ENCODE measurements at regions not wholly inside any gene's neighbourhood (a gene's known extent, or its start where the extent isn't known, plus 50 kb on each side); places are given as distances from the start of the nearest gene placed in this dataset.

GRCh38 chr3:23128655-23129054 is 74.5 kb upstream of the UBE2E2 start:
- no peak overlapping the region for H4K8ac ChIP-seq (ENCODE audit: extremely low read depth, insufficient read depth, low read length)
- no peak for DNase-seq (ENCODE audit: low read depth in 1 of 2, low spot score in 2 of 2)
- no peak overlapping the region for H3K9ac ChIP-seq (replicated peaks in 1 of 4; ENCODE audit: extremely low read depth in 1 of 4, low read depth in 3 of 4, low read length in 3 of 4)
- no peak for TF ChIP-seq POLR2A (IDR thresholded peaks at IDR 0.05; ENCODE audit: control extremely low read depth in 1 of 2, low read depth in 2 of 2, low read length in 2 of 2)
- no peak for TF ChIP-seq TCF12 (IDR thresholded peaks at IDR 0.05; ENCODE audit: low read depth, low read length)
- TF ChIP-seq E2F6 (IDR thresholded peaks at IDR 0.05) = no peak
- no peak for TF ChIP-seq HDAC6 (IDR thresholded peaks at IDR 0.05; ENCODE audit: low read depth, low read length)
- TF ChIP-seq SUZ12 (IDR thresholded peaks at IDR 0.05; ENCODE audit: low read length) = no peak
- no peak overlapping the region for H3K56ac ChIP-seq (replicated peaks; ENCODE audit: insufficient read length, low read depth, low read length)
- WGBS, 2 experiments (ENCODE audit: extremely low coverage in 1 of 2, insufficient coverage in 1 of 2, insufficient read length in 1 of 2, insufficient replicate concordance in 2 of 2, low coverage in 1 of 2, low lambda C conversion rate in 2 of 2, missing lambda C conversion rate in 1 of 2) = 73% methylated on average over 2 of the region's 2 CpGs; no CpG with 5 or more reads in 1 of the 2 experiments
- no peaks in the 10 kb centered on the region for H3K9me3 ChIP-seq (ENCODE audit: insufficient read depth in 2 of 2, low read depth in 1 of 2, low read length in 1 of 2)
- no peak overlapping the region for H2BK5ac ChIP-seq (ENCODE audit: low read depth, low read length)
- ChIA-PET CTCF (ENCODE audit: partially characterized antibody) (no interaction called here), POLR2A (ENCODE audit: partially characterized antibody) (no interaction called here)
- H3K4me1 ChIP-seq (replicated peaks in 1 of 4; ENCODE audit: control insufficient read depth in 3 of 4, insufficient read depth in 4 of 4, low read length in 3 of 4) = no peaks in the 10 kb centered on the region
- no peak overlapping the region for H4K91ac ChIP-seq (replicated peaks; ENCODE audit: insufficient read length, low read length)
- H3K18ac ChIP-seq (ENCODE audit: extremely low read depth, low read length) = no peak overlapping the region
- no peak for FAIRE-seq
- H3K23me2 ChIP-seq (ENCODE audit: low read depth, low read length) = no peaks in the 10 kb centered on the region
- no peaks in the 10 kb centered on the region for H3K79me2 ChIP-seq (ENCODE audit: control insufficient read depth in 1 of 2, insufficient read depth in 2 of 2, low read length in 2 of 2)
- no peaks in the 10 kb centered on the region for H4K20me1 ChIP-seq (replicated peaks in 1 of 2; ENCODE audit: control insufficient read depth in 1 of 2, insufficient read depth in 2 of 2, low read length in 2 of 2)
- H2AK5ac ChIP-seq (ENCODE audit: low read depth, low read length) = no peak overlapping the region
- no peaks in the 10 kb centered on the region for H3K79me1 ChIP-seq (ENCODE audit: low read depth, low read length)
- no peak overlapping the region for H3K4me3 ChIP-seq (ENCODE audit: extremely low read depth in 1 of 4, insufficient read depth in 2 of 4, low read depth in 3 of 4, low read length in 4 of 4)
- no peak overlapping the region for H2BK12ac ChIP-seq (ENCODE audit: low read depth, low read length)
- H2BK120ac ChIP-seq (replicated peaks; ENCODE audit: low read depth, low read length) = no peak overlapping the region
- no peak overlapping the region for H2AFZ ChIP-seq (ENCODE audit: low read length)
- no peak overlapping the region for H3K4me2 ChIP-seq (ENCODE audit: insufficient read depth in 1 of 2, low read depth in 2 of 2, low read length in 2 of 2)
- H3K4ac ChIP-seq (replicated peaks; ENCODE audit: insufficient read length, low read depth, low read length) = no peak overlapping the region
- H3K36me3 ChIP-seq (ENCODE audit: control insufficient read depth in 2 of 4, insufficient read depth in 4 of 4, low read length in 3 of 4) = no peaks in the 10 kb centered on the region
- H3K27me3 ChIP-seq (replicated peaks in 1 of 4; ENCODE audit: control insufficient read depth in 3 of 4, extremely low read depth in 1 of 4, insufficient read depth in 3 of 4, low read length in 3 of 4) = peaks cover 0 to 1% (median 0%) of the 10 kb centered on the region in 4 experiments; a peak in 1 of 7 replicates
- H3K27ac ChIP-seq (ENCODE audit: low read depth, low read length) = no peak overlapping the region
- H4K5ac ChIP-seq (ENCODE audit: insufficient read length, low read depth, low read length) = no peak overlapping the region
- H3K23ac ChIP-seq (ENCODE audit: insufficient read length) = no peak overlapping the region
- no peak overlapping the region for H3K14ac ChIP-seq (ENCODE audit: insufficient read length)
- H2BK20ac ChIP-seq (ENCODE audit: low read length) = no peak overlapping the region
- H2BK15ac ChIP-seq (ENCODE audit: low read length) = no peak overlapping the region

Data from H1 (cell line).